Loucy (cell line): ENCODE measurements at regions not wholly inside any gene's neighbourhood (a gene's known extent, or its start where the extent isn't known, plus 50 kb on each side); places are given as distances from the start of the nearest gene placed in this dataset.

Experiments used
- H2AFZ ChIP-seq: fragments of 200-600 bp; sonication (generic); 2 replicates; pipeline ENCODE4 v1.6.0; 2016; ENCODE audit warnings: antibody characterized with exemption, mild to moderate bottlenecking, low read length, moderate library complexity
- H3F3A ChIP-seq: fragments of 200-600 bp; 2 replicates; pipeline ENCODE4 v1.6.0; 2016; ENCODE audit warnings: antibody characterized with exemption, low read depth, mild to moderate bottlenecking
- H3K27me3 ChIP-seq: fragments of 200-600 bp; sonication (generic); 2 replicates; pipeline ENCODE4 v1.6.1; 2014; ENCODE audit warnings: low read length, mild to moderate bottlenecking; ENCODE audit not compliant: insufficient read depth, poor library complexity, severe bottlenecking
- H3K36me3 ChIP-seq: fragments of 200-600 bp; sonication (generic); 2 replicates; pipeline ENCODE4 v1.6.1; 2016; ENCODE audit warnings: low read length; ENCODE audit not compliant: insufficient read depth
- H3K4me1 ChIP-seq: fragments of 200-600 bp; sonication (generic); 2 replicates; pipeline ENCODE4 v1.5.1; 2014; ENCODE audit warnings: low read length, mild to moderate bottlenecking; ENCODE audit not compliant: insufficient read depth, poor library complexity, severe bottlenecking
- H3K4me2 ChIP-seq: fragments of 200-600 bp; sonication (generic); 2 replicates; pipeline ENCODE4 v1.6.0; 2014; ENCODE audit warnings: antibody characterized with exemption, low read length, low read depth, mild to moderate bottlenecking; ENCODE audit not compliant: poor library complexity, severe bottlenecking
- H3K4me3 ChIP-seq: fragments of 200-600 bp; sonication (generic); 2 replicates; pipeline ENCODE4 v1.5.1; 2014; ENCODE audit warnings: low read length, mild to moderate bottlenecking, mixed read lengths; ENCODE audit not compliant: poor library complexity, severe bottlenecking
- H3K79me2 ChIP-seq: fragments of 200-600 bp; sonication (generic); 2 replicates; pipeline ENCODE4 v1.6.1; 2014; ENCODE audit warnings: low read length; ENCODE audit not compliant: insufficient read depth
- H3K9ac ChIP-seq: fragments of 200-600 bp; sonication (generic); 2 replicates; pipeline ENCODE4 v1.6.0; 2014; ENCODE audit warnings: mild to moderate bottlenecking, low read depth, low read length, moderate library complexity; ENCODE audit not compliant: poor library complexity, severe bottlenecking
- H3K9me2 ChIP-seq: fragments of 200-600 bp; sonication (generic); replicated peaks from 2 replicates; pipeline ENCODE4 v1.6.1; 2016; ENCODE audit warnings: low read depth, low read length, mixed read lengths
- H3K9me3 ChIP-seq: fragments of 200-600 bp; sonication (generic); 2 replicates; pipeline ENCODE4 v1.6.1; 2014; ENCODE audit warnings: mild to moderate bottlenecking, antibody characterized with exemption, low read length, low read depth; ENCODE audit not compliant: insufficient read depth
- H4K20me1 ChIP-seq: fragments of 200-600 bp; sonication (generic); 2 replicates; pipeline ENCODE4 v1.6.0; 2014; ENCODE audit warnings: antibody characterized with exemption, low read length, mild to moderate bottlenecking; ENCODE audit not compliant: insufficient read depth, poor library complexity, severe bottlenecking
- CTCF ChIP-seq: fragments of 200-600 bp; sonication (generic); conservative IDR thresholded peaks from 2 replicates; pipeline ENCODE4 v1.5.1; 2014; ENCODE audit warnings: mild to moderate bottlenecking, antibody characterized with exemption, low read length
- EZH2phosphoT487 ChIP-seq: fragments of 200-600 bp; IDR thresholded peaks from 2 replicates; pipeline ENCODE4 v1.6.1; 2018; ENCODE audit warnings: antibody characterized with exemption, mild to moderate bottlenecking, moderate library complexity, borderline replicate concordance

GRCh38 chr13:73618275-73618865 lies 515.8 kb downstream of the KLF12 start:
- H3K27me3 ChIP-seq = no peaks in the 10 kb centered on the region
- H2AFZ ChIP-seq = no peak overlapping the region
- no peak overlapping the region for H3K4me2 ChIP-seq

GRCh38 chr13:73616861-73617260 lies 517.3 kb downstream of the KLF12 start:
- TF ChIP-seq CTCF (no peak), EZH2phosphoT487 (no peak)
- H3K9me3 ChIP-seq = no peaks in the 10 kb centered on the region
- H3K4me3 ChIP-seq = no peak overlapping the region
- H3K4me2 ChIP-seq = no peak overlapping the region
- H3K9ac ChIP-seq = no peak overlapping the region
- no peaks in the 10 kb centered on the region for H3K79me2 ChIP-seq
- H3K9me2 ChIP-seq = no peaks in the 10 kb centered on the region
- H4K20me1 ChIP-seq = no peaks in the 10 kb centered on the region
- no peaks in the 10 kb centered on the region for H3K4me1 ChIP-seq
- H3K27me3 ChIP-seq = no peaks in the 10 kb centered on the region
- no peak overlapping the region for H2AFZ ChIP-seq
- H3F3A ChIP-seq = no peaks in the 10 kb centered on the region
- no peaks in the 10 kb centered on the region for H3K36me3 ChIP-seq

More at GRCh38 chr13:73618275-73618865, 515.8 kb downstream of the KLF12 start:
- Histone ChIP-seq H3K4me3 (no peak overlapping the region), H3K9ac (no peak overlapping the region), H3K4me1 (no peaks in the 10 kb centered on the region), H3K9me2 (no peaks in the 10 kb centered on the region), H3K9me3 (no peaks in the 10 kb centered on the region), H3K79me2 (no peaks in the 10 kb centered on the region), H3F3A (no peaks in the 10 kb centered on the region), H4K20me1 (no peaks in the 10 kb centered on the region), H3K36me3 (no peaks in the 10 kb centered on the region)
- TF ChIP-seq EZH2phosphoT487 (no peak), CTCF (no peak)

- Histone ChIP-seq H3K9ac (no peak overlapping the region), H3K9me3 (no peaks in the 10 kb centered on the region), H3K79me2 (no peaks in the 10 kb centered on the region), H4K20me1 (no peaks in the 10 kb centered on the region), H3F3A (no peaks in the 10 kb centered on the region), H3K4me2 (no peak overlapping the region), H2AFZ (no peak overlapping the region), H3K4me3 (no peak overlapping the region), H3K27me3 (no peaks in the 10 kb centered on the region), H3K4me1 (no peaks in the 10 kb centered on the region), H3K36me3 (no peaks in the 10 kb centered on the region), H3K9me2 (no peaks in the 10 kb centered on the region)
- TF ChIP-seq EZH2phosphoT487 = no peak
- TF ChIP-seq CTCF = no peak
Observed at GRCh38 chr13:73610799-73611592, 523.2 kb downstream of the KLF12 start.
